Fibroblast of lung (primary cell): ENCODE measurements at regions not wholly inside any gene's neighbourhood (a gene's known extent, or its start where the extent isn't known, plus 50 kb on each side); places are given as distances from the start of the nearest gene placed in this dataset.

Experiments
- DNase-seq, 2 donors: peaks; one replicate each; pipeline versions ENCODE4 v3.0.0 to v3.0.0-alpha.2; 2010; ENCODE audit warnings: low read depth in 2 of 2
- H2AFZ ChIP-seq: 2 replicates; pipeline ENCODE4 v1.5.1; 2012; ENCODE audit warnings: low read length, control low read depth, inconsistent platforms
- H3K27ac ChIP-seq: 2 replicates; pipeline ENCODE4 v1.5.1; 2011; ENCODE audit warnings: low read length, control low read depth; ENCODE audit not compliant: insufficient read depth
- H3K27me3 ChIP-seq: 2 replicates; pipeline ENCODE4 v1.5.1; 2011; ENCODE audit warnings: mild to moderate bottlenecking, low read length; ENCODE audit not compliant: control insufficient read depth, insufficient read depth
- H3K36me3 ChIP-seq: 2 replicates; pipeline ENCODE4 v1.5.1; 2011; ENCODE audit warnings: low read length; ENCODE audit not compliant: control insufficient read depth, insufficient read depth
- H3K4me1 ChIP-seq: 2 replicates; pipeline ENCODE4 v1.5.1; 2011; ENCODE audit warnings: low read length; ENCODE audit not compliant: control insufficient read depth, insufficient read depth; ENCODE audit errors: extremely low read depth
- H3K4me2 ChIP-seq: 2 replicates; pipeline ENCODE4 v1.5.1; 2011; ENCODE audit warnings: low read length, control low read depth; ENCODE audit not compliant: insufficient read depth; ENCODE audit errors: extremely low read depth
- H3K4me3 ChIP-seq, 4 experiments: fragments of 200-600 bp in 1 of 4; sonication (generic) in 1 of 4; replicated peaks in 1 of 4; 2 replicates each; pipeline ENCODE4 v1.5.1; 2011 to 2016; ENCODE audit warnings: low read length in 4 of 4, low read depth in 3 of 4, mild to moderate bottlenecking in 3 of 4, control low read depth in 2 of 4, inconsistent platforms in 1 of 4, mixed read lengths in 1 of 4; ENCODE audit not compliant: insufficient read depth in 1 of 4; ENCODE audit errors: control extremely low read depth in 1 of 4
- H3K79me2 ChIP-seq: 2 replicates; pipeline ENCODE4 v1.5.1; 2012; ENCODE audit warnings: mild to moderate bottlenecking, low read length, inconsistent platforms; ENCODE audit not compliant: control insufficient read depth, insufficient read depth
- H3K9ac ChIP-seq: 2 replicates; pipeline ENCODE4 v1.5.1; 2011; ENCODE audit warnings: mild to moderate bottlenecking, low read length, control low read depth; ENCODE audit not compliant: insufficient read depth
- H3K9me3 ChIP-seq: 2 replicates; pipeline ENCODE4 v1.5.1; 2012; ENCODE audit warnings: low read depth, low read length; ENCODE audit not compliant: control insufficient read depth, insufficient read depth
- H4K20me1 ChIP-seq: 2 replicates; pipeline ENCODE4 v1.5.1; 2011; ENCODE audit warnings: low read length; ENCODE audit not compliant: control insufficient read depth, insufficient read depth; ENCODE audit errors: extremely low read depth
- CTCF ChIP-seq, 2 donors: IDR thresholded peaks in 1 of 2; conservative IDR thresholded peaks in 1 of 2; 1 replicate in 1 of 2; 2 replicates in 1 of 2; pipeline ENCODE4 v1.5.1; 2011 to 2012; ENCODE audit warnings: low read length in 2 of 2, control low read depth in 1 of 2, inconsistent platforms in 1 of 2, low read depth in 1 of 2, mild to moderate bottlenecking in 1 of 2
- EZH2 ChIP-seq: IDR thresholded peaks from 2 replicates; pipeline ENCODE4 v1.5.1; 2012; ENCODE audit warnings: low read length, control low read depth, mild to moderate bottlenecking; ENCODE audit errors: missing control alignments

GRCh38 chr2:57849843-57850242 lies 196.8 kb upstream of the VRK2 start:
- H3K27ac ChIP-seq = no peak overlapping the region
- no peaks in the 10 kb centered on the region for H3K79me2 ChIP-seq
- H3K9ac ChIP-seq = no peak overlapping the region
- no peak for DNase-seq
- H3K4me2 ChIP-seq = no peak overlapping the region
- no peaks in the 10 kb centered on the region for H3K36me3 ChIP-seq
- no peak overlapping the region for H2AFZ ChIP-seq
- H4K20me1 ChIP-seq = no peaks in the 10 kb centered on the region
- no peaks in the 10 kb centered on the region for H3K27me3 ChIP-seq
- H3K9me3 ChIP-seq = no peaks in the 10 kb centered on the region
- TF ChIP-seq CTCF (conservative IDR thresholded peaks at IDR 0.05 in 1 of 2, IDR thresholded peaks at IDR 0.05 in 1 of 2; ENCODE audit: low read depth in 1 of 2, low read length in 2 of 2) (no peak), EZH2 (no peak)
- no peak overlapping the region for H3K4me3 ChIP-seq
- no peaks in the 10 kb centered on the region for H3K4me1 ChIP-seq

GRCh38 chr2:57850415-57851130 lies 196.0 kb upstream of the VRK2 start:
- Histone ChIP-seq H3K4me2 (no peak overlapping the region), H3K79me2 (no peaks in the 10 kb centered on the region), H3K4me1 (no peaks in the 10 kb centered on the region), H3K27me3 (no peaks in the 10 kb centered on the region), H3K9ac (no peak overlapping the region), H3K4me3 (no peak overlapping the region), H4K20me1 (no peaks in the 10 kb centered on the region), H3K36me3 (no peaks in the 10 kb centered on the region), H2AFZ (no peak overlapping the region), H3K27ac (no peak overlapping the region), H3K9me3 (no peaks in the 10 kb centered on the region)
- TF ChIP-seq EZH2 = no peak
- no peak for DNase-seq

GRCh38 chr2:57855212-57855611 lies 191.4 kb upstream of the VRK2 start:
- Histone ChIP-seq H3K36me3 (no peaks in the 10 kb centered on the region), H3K79me2 (no peaks in the 10 kb centered on the region), H3K4me2 (no peak overlapping the region), H2AFZ (no peak overlapping the region), H4K20me1 (no peaks in the 10 kb centered on the region), H3K9ac (no peak overlapping the region), H3K4me3 (no peak overlapping the region), H3K27me3 (no peaks in the 10 kb centered on the region), H3K9me3 (no peaks in the 10 kb centered on the region), H3K4me1 (no peaks in the 10 kb centered on the region), H3K27ac (no peak overlapping the region)
- no peak for TF ChIP-seq EZH2
- no peak for TF ChIP-seq CTCF (conservative IDR thresholded peaks at IDR 0.05 in 1 of 2, IDR thresholded peaks at IDR 0.05 in 1 of 2; ENCODE audit: low read depth in 1 of 2, low read length in 2 of 2)
- no peak for DNase-seq
